IPS-20b (cell line): ENCODE measurements at regions not wholly inside any gene's neighbourhood (a gene's known extent, or its start where the extent isn't known, plus 50 kb on each side); places are given as distances from the start of the nearest gene placed in this dataset.
A peak's percentile ranks its signal among the peaks of the same experiment; 100 is the strongest.

Experiments
- H3K27ac ChIP-seq: one replicate; pipeline ENCODE4 v1.5.1; 2013; ENCODE audit warnings: low read length
- H3K27me3 ChIP-seq: 2 replicates; pipeline ENCODE4 v1.6.1; 2013; ENCODE audit warnings: mild to moderate bottlenecking, low read length, inconsistent platforms; ENCODE audit not compliant: insufficient read depth
- H3K36me3 ChIP-seq: 2 replicates; pipeline ENCODE4 v1.6.1; 2013; ENCODE audit warnings: low read depth, mild to moderate bottlenecking, inconsistent platforms, low read length, moderate library complexity; ENCODE audit not compliant: insufficient read depth
- H3K4me1 ChIP-seq: 2 replicates; pipeline ENCODE4 v1.6.1; 2013; ENCODE audit warnings: mild to moderate bottlenecking, control low read depth, inconsistent platforms, low read length, moderate library complexity; ENCODE audit not compliant: insufficient read depth
- H3K4me3 ChIP-seq: 2 replicates; pipeline ENCODE4 v1.5.1; 2013; ENCODE audit warnings: mild to moderate bottlenecking, low read length, inconsistent platforms
- H3K9ac ChIP-seq: 2 replicates; pipeline ENCODE4 v1.6.1; 2013; ENCODE audit warnings: low read depth, mild to moderate bottlenecking, inconsistent platforms, low read length, moderate library complexity
- H3K9me3 ChIP-seq: 2 replicates; pipeline ENCODE4 v1.6.1; 2013; ENCODE audit warnings: mild to moderate bottlenecking, low read depth, low read length, inconsistent platforms; ENCODE audit not compliant: insufficient read depth

- Histone ChIP-seq H3K36me3 (no peaks in the 10 kb centered on the region), H3K4me1 (peaks cover 8% of the 10 kb centered on the region; the same call in 1 of the 2 replicates), H3K4me3 (0 out of 2 replicates have a peak overlapping the region, but pooled peaks have one; percentile 11), H3K9ac (no peak overlapping the region), H3K27ac (no peak overlapping the region), H3K27me3 (peaks cover 50% of the 10 kb centered on the region), H3K9me3 (no peaks in the 10 kb centered on the region)
Observed at GRCh38 chr12:24014915-24015832, 65.7 kb upstream of the SOX5 start.

DNA sequence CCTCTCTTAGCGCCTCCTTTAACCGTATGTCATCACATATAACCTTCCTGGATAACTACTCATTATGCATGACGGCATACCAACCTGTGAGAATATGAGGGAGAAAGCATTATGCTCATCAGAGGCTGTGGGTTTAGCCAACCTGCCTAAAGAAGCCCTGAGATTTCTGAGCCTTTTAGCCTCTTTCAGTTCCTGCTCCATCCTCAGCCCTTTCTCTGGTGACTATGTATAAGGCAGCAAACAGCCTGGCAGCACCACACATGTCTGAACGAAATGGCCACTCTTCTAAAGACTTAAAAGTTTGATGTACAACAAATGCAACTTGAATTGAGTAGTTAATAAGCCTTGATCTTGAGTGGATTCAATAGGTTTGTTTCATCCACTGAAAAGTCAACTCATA lies 64.8 kb upstream of the SOX5 start:
- peaks cover 8% of the 10 kb centered on the region; the same call in 1 of the 2 replicates for H3K4me1 ChIP-seq
- peaks cover 50% of the 10 kb centered on the region for H3K27me3 ChIP-seq
- H3K36me3 ChIP-seq, result no peaks in the 10 kb centered on the region
- no peak overlapping the region for H3K27ac ChIP-seq
- no peaks in the 10 kb centered on the region for H3K9me3 ChIP-seq
- H3K4me3 ChIP-seq, result 0 out of 2 replicates have a peak overlapping the region, but pooled peaks have one; percentile 11
- no peak overlapping the region for H3K9ac ChIP-seq

GRCh38 chr12:24012528-24012927 lies 63.1 kb upstream of the SOX5 start:
- H3K4me1 ChIP-seq, result peaks cover 8% of the 10 kb centered on the region; the same call in 1 of the 2 replicates
- peaks cover 45% of the 10 kb centered on the region for H3K27me3 ChIP-seq
- no peak overlapping the region for H3K27ac ChIP-seq
- no peaks in the 10 kb centered on the region for H3K36me3 ChIP-seq
- no peak overlapping the region for H3K9ac ChIP-seq
- no peaks in the 10 kb centered on the region for H3K9me3 ChIP-seq
- H3K4me3 ChIP-seq, result no peak overlapping the region

DNA sequence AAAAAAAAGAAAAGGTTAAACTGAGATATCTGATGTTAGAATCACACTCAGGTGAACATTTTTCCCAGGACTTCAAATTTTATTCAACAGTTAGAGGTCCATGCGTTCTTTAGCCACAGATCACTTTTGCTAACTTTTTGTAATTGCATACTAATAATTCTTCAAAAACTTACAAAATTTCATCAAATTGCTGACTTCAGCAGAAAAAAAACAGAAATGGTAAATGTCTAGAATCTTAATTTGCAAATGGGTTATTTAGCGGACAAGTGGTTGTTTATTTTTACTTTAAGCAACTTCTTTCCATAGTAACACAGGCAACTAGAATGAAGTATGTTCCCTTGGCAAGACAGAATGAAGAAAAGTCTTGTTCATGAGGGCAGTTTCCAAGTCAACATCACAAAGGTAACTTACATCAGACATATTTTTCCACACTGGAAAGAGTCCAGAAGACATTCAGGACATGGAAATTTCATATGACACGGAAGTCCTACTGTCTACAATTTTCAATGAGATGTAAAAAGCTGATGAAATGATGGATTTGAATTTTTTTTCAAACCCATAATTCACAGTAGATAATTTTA lies 62.5 kb upstream of the SOX5 start:
- no peak overlapping the region for H3K9ac ChIP-seq
- no peaks in the 10 kb centered on the region for H3K36me3 ChIP-seq
- no peak overlapping the region for H3K27ac ChIP-seq
- H3K27me3 ChIP-seq, result peaks cover 43% of the 10 kb centered on the region
- peaks cover 8% of the 10 kb centered on the region; the same call in 1 of the 2 replicates for H3K4me1 ChIP-seq
- no peaks in the 10 kb centered on the region for H3K9me3 ChIP-seq
- no peak overlapping the region for H3K4me3 ChIP-seq

DNA sequence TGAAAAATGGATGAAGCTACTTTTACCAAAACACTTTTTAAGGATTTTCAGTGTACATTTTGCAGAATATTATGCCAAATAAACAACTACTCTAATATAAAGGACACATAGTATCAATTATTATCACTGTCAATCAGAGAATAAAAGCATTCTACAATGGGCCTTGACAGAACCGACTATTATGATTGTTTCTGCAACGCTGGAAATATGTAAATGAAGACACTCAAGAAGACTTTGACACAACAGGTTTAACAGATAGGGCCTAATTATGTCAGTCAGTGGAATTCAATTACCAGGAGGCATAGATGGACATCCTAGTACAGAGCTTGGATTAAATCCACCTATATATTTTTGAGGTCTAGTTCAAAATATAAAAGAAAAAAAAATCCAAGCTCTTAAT lies 58.7 kb upstream of the SOX5 start:
- H3K9me3 ChIP-seq, result no peaks in the 10 kb centered on the region
- no peak overlapping the region for H3K27ac ChIP-seq
- H3K27me3 ChIP-seq, result peaks cover 9% of the 10 kb centered on the region; the same call in 1 of the 2 replicates
- no peak overlapping the region for H3K9ac ChIP-seq
- no peaks in the 10 kb centered on the region for H3K4me1 ChIP-seq
- H3K36me3 ChIP-seq, result no peaks in the 10 kb centered on the region
- no peak overlapping the region for H3K4me3 ChIP-seq
